ENCODE measurements at regions not wholly inside any gene's neighbourhood (a gene's known extent, or its start where the extent isn't known, plus 50 kb on each side); places are given as distances from the start of the nearest gene placed in this dataset.

DNA sequence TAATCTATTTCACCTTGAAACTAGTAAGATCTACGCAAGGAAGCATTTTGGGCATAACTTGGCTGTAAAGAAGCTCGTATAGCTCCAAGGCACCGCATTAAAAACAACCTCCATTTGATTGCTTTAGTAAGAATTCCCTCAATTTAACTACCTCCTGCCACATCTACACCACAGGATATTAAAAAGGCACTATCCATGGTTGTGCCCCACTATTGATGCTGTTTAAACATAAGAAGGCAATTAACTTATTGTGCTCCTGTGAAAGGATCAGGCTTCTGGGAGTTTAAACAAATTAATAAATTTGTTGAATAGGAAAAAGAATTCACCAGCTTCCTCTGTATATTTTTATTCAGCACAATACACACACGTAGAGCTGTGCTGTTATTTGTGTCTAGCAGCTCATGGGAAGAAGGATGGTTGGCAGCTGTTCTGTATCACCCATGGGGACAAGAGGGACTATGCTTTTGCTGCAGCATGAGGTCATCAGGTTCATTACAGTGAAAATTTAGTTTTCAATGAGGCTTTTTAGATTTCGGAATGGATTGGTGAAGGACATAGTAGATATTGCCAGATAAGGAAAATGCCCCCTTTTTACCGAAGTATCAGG, 513.3 kb downstream of the HAO1 start:
- DNase-seq = peak; percentile 44

DNA sequence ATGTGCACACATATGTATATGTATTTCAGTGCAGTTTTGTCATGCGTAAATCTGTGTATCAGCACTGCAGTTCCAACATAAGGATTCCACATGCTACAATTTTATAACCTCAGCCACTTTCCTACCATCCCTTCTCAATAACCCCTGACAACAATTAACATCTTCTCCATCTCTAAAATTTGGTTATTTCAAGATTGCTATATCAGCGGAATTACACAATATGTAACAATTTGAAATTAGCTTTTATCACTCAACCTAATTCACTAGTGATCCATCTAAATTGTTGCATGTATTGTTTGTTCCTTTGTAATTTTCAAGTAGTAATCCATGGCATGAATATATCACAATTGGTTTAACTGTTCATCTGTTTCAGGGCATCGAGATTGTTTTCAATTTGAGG, 511.3 kb downstream of the HAO1 start:
- no peak for DNase-seq

DNA sequence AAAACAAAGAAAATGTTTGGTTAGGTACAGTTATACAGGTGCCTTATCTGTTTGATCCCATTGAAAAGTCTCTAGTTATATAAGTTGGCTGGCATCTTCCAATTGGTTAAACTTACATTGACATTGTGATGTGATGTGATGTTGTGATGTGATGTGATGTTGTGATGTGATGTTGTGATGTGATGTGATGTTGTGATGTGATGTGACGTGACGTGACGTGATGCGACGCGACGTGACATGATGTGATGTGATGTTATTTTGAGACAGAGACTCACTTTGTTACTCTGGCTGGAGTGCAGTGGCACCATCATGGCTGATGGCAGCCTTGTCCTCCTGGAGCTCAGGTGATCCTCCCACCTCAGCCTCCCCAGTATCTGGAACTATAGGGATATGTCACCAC, 507.6 kb downstream of the HAO1 start:
- no peak for DNase-seq

DNA sequence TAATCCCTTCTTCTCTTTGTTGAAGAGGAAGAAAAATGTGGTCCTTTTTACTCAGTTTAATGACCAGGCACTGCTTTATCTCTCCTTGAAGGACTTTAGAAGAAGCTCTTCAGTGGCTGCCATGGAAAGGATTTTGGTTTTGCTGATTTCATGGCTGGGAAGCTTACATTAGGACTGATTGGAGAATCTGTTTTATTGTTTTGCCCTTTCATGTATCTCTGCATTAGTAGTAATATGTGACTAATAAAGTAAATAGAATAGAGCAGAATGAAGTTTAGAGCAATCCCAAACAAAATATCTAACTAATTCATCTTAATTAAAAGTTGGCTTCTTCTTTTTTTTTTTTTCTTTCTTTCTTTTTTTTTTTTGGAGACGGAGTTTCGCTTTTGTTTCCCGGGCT, 502.9 kb downstream of the HAO1 start:
- no peak for DNase-seq

DNA sequence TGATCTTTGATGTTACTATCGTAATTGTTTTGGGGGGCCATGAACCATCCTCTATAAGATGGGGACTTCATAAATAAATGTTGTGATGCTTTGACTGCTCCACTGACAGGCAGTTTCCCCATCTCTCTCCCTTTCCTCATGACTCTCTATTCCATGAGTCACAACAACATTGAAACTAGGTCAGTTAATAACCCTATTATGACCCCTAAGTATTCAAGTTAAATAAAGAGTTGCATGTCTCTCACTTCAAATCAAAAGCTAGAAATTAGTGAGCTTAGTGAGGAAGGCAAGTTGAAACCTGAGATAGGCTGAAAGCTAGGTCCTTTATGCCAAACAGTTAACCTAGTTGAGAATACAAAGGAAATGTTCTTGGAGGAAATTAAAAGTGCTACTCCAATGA, 491.0 kb downstream of the HAO1 start:
- DNase-seq = no peak

DNA sequence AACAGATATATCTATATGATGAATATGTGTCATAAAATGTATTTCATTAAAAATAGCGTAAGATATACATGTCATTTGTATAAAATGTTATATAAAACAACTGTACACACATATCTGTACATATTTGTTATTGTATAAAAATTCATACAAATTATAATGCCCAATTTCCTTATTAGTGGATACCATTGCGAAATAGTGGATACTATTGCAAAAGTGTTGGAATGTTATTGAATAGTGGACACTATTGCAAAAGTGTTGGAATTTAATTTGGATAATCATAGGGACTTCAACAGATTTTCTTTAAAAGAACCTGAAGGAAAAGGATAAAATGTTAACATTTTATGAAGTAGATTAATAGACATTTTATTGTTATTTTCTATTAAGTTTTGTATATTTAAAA, 487.4 kb downstream of the HAO1 start:
- DNase-seq = no peak

DNA sequence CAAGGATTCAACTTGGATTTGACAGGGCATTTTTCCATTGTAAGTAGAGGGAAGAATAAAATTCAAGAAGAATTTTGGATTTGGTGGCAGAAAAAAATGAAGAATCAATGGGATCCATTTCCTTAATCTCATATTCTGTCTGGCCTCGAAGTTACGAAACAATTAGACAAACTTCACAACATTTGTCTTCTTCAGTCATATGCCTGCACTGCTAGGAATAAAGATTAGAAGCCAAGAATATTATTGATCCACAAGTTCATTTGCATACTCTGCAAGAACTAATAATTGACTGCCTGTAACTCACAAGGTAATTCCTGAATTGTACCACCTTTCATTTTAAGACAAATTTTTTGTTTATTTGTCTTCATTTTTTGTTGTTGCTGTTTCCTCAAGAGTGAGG, 486.2 kb downstream of the HAO1 start:
- DNase-seq = no peak

DNA sequence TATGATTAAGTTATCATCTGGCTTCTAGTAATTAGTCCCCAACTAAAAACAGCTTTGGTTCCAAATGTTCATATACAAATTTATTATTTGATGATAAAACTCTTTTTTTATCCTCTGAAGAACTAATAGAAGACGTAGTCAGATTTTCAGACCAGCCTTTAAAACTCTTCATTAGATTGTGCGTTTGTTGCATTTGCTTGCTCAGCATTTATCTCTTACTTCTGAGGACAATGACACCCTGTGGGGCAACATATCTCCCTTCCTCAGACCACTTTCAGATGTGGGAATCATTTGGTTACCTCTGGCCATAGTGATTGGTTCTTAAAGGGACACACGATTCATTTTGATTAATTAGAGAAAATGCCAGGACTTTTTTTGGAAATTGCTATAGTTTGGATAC, 481.8 kb downstream of the HAO1 start:
- no peak for DNase-seq

DNA sequence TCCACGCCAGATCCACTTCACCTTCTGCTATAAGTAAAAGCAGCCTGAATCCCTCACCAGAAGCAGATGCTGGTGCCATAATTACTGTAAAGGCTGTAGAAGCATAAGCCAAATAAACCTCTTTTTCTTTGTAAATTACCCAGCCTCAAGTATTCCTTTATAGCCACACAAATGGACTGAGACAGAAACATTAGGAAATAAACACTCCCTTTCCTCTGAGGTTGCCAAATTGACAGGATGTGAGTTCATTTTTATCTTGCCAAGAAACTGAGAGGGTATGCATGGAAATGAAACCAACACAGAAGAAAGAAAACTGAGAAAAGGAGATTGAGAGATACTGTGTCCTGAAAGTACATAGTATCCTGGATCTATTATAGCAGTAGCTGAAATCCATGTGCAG, 481.2 kb downstream of the HAO1 start:
- DNase-seq = no peak

DNA sequence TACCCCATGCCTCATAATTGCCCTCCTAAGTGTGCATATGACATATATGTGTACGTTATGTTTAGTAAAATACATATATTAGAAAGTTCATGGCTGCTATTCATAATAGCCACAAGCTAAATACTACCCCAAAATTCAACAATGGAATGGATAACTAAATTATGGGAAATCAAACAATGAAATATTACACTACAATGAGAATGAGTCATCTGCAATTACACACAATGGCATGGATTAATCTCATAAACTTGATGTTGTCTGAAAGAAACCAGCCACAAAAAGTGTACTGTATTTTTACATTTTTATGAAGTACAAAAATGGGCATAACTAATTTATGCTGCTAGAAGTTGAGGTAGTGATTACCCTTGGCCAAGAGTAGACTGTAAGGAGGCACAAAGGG, 477.0 kb downstream of the HAO1 start:
- DNase-seq = no peak

DNA sequence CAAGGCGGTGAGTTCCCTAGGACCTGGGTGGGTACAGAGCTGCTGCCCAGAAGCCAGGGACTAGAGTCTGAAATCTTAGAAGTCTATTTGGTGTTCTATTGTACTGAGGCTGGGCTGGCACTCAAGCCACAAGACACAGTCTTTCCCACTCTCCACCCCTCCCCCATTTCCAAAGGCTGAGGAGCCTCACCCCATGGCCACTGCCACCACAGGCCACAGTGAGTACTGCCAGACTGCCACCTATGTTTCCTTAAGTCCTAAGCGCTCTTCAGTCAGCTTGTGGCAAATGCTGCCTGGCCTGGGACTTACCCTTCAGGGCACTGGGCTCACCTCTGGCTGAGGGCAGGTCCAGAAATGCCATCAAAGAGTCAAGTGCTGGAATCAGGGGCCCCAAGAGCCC, 469.3 kb downstream of the HAO1 start:
- DNase-seq = no peak

DNA sequence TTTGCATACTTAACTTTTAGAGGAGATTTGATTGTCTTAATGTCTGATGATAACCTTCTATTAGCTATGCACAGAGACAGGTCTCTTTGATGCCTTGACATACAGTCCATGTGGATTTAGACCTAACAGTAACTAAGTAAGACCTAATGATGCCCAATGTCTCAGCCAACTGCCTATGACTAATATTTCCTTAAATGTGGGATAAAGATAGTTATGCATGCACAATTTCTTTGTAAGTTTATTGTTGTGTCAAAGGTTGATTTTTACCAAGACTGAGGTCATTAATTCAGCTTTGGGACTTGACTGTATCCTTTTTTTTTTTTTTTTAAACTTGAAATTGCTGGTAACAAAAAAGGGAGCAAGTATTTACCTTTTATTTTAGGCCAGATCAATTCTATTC, 450.0 kb downstream of the HAO1 start:
- no peak for DNase-seq

DNA sequence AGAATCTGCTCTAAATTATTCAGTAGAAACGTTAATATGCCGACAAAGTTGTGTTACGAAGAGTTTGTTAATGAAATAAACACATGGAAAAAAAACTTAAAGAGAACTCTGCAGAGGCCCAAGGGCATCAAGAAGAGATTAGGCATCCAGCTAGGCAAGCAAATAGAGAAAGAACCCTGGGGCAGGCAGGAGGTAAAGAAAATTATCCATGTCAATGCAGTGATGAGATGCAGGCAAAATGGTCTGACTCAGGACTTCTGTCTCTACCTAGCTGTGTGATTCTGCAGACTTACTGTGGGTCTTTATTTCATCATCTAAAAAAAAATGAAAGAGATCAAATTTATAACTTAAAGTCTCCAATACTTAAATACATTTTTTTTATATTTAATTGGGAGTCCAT, 448.0 kb downstream of the HAO1 start:
- no peak for DNase-seq

DNA sequence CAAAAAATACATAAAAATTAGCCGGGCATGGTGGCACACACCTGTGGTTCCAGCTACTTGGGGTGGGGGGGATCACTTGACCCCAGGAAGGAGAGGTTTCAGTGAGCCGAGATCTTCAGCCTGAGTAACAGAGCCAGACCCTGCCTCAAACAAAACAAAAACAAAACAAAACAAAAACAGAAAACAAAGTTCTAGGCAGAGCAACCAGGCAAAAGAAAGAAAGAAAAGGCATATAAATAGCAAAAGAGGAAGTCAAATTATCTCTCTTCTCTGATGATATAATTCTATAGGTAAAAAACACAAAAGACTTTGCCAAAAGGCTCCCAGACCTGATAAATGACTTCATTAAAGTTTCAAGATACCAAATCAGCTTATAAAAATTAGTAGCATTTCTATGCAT, 446.9 kb downstream of the HAO1 start:
- DNase-seq = no peak

DNA sequence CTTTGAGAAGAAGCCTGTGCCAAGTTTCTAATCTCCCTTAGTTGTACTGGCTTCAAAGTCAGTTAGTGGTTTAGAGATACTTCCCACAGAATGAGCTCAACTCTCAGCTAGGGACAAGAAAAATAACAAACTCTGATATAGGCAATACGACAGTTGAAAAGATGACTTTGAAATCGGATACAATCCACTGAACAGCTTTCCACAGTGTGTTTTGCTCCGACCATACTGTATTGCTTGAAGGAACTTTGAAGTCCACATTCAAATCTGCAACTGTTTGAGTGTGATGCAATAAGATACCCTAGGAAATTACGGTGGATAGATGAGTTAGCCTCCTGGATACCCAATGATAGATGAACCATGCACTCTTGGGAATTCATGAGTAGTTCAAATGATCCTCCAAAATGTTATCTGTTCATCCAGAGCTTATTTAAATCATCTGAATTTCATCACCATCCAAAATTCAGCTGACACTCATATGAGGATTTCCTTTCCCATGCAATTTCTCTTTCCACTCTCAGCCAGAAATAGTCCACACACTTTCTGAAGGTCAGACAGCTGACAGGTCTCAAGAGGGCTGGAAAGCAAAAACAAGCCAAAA, 443.8 kb downstream of the HAO1 start:
- no peak for DNase-seq

DNA sequence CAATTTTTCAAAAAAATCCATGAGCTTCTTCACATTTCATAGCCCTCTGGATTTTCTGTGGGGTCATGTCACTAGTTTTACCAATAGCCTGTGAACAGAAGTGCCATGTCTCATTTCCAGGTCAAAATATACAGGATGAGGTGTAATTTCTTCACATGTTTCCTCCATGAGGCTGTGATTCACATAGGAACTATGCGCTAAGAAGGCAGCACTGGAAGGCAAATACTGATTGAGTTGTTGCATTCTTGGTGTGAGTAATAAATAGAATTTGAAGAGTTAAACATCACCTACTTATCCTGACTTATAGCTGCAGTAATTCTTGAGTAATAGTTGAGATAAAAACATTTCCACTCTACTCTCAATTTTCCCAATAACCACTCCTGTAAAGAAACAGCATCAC, 442.3 kb downstream of the HAO1 start:
- no peak for DNase-seq

DNA sequence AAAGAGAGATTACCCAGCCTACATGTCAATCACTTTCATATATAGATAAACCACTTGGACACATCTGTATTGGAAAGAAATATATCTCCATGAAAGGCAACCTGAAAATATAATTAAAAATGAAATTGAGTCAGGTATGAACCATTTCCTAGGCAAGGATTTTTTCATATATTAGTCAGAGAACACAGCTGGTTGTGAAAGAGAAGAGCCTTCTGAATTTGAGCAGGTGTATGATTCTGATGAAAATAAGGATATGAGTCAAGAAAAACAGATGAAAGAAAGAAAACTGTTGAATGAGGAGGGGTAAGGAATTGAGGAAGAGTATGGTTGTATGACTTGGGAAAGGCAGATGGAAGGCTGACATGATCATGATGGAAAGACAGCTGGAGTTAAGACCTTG, 441.1 kb downstream of the HAO1 start:
- DNase-seq = no peak

DNA sequence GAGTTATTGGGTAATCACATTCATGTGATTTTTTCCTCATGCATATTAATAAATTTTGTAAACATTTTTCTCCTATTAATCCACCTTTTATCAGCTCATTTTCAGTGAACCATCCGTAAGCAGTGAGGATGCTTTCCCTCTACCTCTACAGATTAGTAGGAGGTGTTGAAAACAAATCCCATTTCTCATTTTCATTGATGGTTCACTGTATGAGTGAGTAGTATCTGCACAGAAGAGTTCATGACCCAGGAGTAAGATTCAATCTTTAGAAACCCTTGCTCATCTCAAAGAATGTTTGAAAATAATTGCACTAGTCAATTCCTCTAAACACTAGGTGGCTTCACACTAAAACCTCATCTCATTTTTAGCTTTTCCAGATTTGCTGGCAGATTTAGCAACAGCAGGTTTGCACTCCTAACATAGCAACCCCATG, 440.0 kb downstream of the HAO1 start:
- DNase-seq = no peak

DNA sequence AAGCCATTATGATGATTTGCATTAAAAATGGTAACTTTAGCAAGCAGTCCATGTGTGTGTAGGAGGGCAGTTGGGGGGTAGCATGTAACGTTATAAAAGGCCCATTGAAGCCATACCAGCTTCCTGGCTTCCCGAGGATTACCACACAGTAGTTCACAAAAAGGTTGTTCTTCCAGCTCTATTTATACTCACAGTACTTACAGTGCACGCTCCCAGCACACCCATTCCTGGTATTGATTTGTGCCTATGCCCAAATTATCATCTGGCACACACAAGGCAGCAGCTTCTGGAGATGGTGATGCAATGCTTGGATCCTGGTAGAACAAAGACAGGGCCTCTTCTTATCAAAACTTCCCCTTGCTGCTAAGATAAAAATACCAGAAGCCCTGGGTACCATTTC, 436.8 kb downstream of the HAO1 start:
- DNase-seq = no peak

DNA sequence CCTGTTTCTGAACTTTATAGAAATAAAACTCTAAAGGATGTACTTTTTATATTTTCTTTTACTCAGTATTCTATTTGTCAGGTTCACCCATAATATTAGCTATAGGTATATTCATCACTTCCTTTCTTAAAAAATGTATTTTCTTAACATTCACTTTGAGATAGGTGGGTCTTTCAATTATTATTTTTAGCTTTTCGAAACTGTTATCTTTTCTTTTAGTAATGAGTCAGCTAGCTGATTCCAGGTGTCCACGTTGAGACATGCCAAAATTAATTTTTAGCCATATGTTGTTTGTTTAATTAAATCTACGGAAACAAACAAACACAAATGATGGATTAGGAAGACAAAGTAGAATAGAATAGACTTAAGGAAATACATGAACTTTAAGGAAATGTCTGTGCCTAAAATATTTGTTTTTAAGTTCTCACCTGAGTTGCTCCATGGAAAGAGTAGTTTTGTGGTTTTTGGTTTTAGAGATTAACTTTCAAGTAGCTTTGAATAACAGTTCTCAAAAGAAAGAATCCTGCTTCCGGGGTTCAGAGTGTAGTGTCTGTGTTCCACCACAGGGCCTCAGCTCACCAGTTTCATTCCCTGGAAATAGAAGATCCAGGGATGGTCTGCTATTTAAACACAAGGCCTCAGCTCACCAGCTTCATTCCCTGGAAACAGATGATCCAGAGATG, 435.0 kb downstream of the HAO1 start:
- no peak for DNase-seq

DNA sequence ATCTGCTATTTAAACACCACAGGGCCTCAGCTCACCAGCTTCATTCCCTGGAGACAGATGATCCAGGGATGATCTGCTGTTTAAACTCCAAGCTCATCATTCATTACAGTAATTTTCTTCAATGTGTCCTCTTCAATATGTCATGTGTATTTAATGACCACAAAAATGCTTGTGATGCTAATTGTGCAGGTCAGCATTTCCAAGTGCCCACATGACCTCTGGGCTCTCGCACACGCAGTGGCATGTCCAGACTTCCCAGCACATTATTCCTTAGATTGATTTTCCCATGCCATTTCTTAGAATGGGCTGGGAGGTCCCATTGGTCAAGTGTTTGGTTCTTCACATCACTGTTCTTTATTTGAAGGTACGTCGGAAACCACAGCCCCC, 434.4 kb downstream of the HAO1 start:
- DNase-seq = no peak

DNA sequence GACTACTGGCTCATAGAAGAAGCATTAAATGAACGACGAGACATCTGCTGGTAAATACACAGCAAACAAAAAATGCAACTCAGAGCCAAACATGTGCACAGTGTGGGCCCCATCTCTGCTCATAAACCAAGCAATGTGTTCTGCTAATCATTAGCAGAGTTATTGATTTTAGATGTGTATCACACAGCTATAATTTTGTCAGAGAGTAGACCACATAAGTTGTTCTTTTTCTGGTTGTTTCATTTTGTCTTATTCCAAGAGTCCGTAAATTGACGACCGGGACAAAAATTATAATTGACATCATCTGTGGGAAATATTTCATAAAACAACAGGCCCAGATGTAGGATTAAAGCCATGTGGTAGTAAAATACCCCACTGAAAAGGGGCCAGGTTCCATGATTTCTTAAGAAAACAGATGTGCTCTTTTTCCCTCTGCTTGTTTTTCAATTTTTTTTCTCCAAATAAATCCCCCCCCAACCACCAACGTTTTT, 423.6 kb downstream of the HAO1 start:
- peak; percentile 4 for DNase-seq

DNA sequence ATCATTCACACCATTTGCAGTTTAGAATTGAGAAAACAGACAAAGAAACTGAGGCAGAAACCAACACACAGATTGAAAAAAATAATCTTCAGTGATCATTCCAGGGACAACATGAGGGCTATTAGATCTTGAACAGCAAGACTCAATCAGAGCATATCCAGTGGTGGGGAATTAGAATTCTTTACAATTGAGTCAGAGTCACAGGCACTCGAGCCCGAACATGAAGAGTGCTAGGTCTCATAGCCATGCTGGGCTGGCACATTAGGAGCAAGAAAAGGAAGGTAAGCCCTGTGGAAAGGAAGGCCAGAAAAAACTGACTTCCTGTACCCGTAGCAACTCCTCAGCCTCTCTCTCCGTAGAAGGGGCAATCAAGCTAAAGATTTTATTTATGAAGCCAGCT, 419.9 kb downstream of the HAO1 start:
- DNase-seq = no peak

DNA sequence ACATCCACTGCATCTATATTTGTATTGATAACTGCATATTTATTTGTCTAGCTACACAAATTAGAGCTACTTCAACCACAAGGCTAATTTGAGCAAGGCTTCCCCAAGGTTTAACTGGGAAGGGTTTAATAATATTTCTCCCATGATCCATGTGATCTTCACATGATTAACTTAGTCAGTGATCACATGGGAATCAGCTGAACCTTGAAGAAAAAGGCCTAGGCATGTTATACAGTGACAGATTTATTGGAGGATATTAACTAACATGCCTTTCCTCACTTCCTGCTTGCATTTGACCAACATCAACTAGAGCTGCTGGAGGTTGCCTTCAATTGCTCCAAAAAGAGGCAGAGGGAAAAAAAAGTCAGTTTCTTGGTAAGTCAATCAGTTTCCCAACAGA, 417.0 kb downstream of the HAO1 start:
- DNase-seq = no peak

DNA sequence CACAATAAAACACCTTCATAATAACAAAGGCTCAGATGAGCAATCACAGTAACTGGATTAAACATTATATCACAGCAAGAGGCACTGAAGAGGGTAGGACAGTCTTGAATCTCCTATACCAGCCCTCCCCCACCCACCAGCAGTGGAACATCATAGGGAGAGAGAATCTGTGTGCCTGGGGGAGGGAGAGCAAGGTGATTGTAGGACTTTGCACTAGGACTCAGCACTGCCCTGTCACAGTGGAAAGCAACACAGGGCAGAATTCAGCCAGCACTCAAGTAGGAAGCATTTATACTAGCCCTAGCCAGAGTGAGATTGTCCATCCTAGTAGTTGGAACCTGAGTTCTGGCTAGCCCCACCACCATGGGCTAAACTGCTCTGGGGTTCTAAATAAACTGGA, 400.2 kb downstream of the HAO1 start:
- DNase-seq = no peak
